GM20000 (cell line): ENCODE measurements at regions not wholly inside any gene's neighbourhood (a gene's known extent, or its start where the extent isn't known, plus 50 kb on each side); places are given as distances from the start of the nearest gene placed in this dataset.

Source experiments
- DNase-seq: peaks from one replicate; pipeline ENCODE4 v3.0.0; 2012; ENCODE audit warnings: low spot score
- TF ChIP-seq, protein P1 (sequence below): IDR thresholded peaks from 2 replicates; pipeline ENCODE4 v1.5.1; 2012; ENCODE audit warnings: mild to moderate bottlenecking, control low read depth; ENCODE audit errors: extremely low read depth, missing control alignments

- no peak for DNase-seq
- TF ChIP-seq, protein P1, sequence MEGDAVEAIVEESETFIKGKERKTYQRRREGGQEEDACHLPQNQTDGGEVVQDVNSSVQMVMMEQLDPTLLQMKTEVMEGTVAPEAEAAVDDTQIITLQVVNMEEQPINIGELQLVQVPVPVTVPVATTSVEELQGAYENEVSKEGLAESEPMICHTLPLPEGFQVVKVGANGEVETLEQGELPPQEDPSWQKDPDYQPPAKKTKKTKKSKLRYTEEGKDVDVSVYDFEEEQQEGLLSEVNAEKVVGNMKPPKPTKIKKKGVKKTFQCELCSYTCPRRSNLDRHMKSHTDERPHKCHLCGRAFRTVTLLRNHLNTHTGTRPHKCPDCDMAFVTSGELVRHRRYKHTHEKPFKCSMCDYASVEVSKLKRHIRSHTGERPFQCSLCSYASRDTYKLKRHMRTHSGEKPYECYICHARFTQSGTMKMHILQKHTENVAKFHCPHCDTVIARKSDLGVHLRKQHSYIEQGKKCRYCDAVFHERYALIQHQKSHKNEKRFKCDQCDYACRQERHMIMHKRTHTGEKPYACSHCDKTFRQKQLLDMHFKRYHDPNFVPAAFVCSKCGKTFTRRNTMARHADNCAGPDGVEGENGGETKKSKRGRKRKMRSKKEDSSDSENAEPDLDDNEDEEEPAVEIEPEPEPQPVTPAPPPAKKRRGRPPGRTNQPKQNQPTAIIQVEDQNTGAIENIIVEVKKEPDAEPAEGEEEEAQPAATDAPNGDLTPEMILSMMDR, result no peak
Measured at GRCh38 chr13:84686973-84687372, 804.7 kb upstream of the SLITRK1 start.

DNA sequence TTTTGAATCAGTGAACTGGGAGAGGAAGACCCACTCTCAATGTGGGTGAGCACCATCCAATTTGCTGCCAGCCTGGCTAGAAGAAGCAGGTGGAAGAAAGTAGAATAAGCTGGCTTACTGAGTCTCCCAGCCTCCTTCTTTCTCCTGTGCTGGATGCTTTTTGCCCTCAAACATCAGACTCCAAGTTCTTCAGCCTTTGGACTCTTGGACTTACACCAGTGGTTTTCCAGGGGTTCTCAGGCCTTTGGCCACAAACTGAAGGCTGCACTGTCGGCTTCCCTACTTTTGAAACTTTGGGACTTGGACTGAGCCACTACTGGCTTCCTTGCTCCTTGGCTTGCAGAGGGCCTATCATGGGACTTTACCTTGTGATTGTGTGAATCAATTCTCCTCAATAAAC lies 804.2 kb upstream of the SLITRK1 start:
- no peak for DNase-seq
- TF ChIP-seq, protein P1, result no peak

- no peak for DNase-seq
- TF ChIP-seq, protein P1, result no peak
Measured at GRCh38 chr13:84684804-84685203, 802.5 kb upstream of the SLITRK1 start.

DNA sequence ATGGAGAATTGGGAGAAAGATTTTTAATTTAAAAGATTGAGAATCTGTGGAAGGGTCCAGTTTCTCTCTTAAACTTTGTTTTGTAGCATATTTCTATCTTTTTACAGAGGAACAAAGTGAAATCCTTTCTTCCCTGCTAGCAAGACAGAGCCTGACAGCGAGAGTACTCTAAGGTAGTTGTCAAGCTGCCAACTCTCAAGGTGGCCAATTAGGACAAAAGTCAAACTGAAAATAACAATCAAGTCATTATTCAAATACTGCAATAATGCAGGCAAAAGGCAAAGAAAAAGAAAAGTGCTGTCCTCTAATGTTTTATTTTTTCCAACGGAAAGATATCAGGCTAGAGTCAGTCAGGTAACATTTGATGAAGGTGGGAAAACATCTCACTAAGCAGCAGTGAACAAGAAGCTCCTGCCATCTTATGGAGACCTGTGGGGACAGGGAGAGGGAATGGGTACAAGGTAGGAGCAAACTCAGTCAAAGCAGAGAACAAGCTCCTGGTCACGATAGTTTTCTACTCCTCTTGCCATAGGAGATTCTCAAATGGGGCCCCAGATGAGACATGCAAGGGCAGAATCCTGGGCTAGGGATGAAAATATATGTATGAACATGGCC lies 801.9 kb upstream of the SLITRK1 start:
- TF ChIP-seq, protein P1, result no peak
- no peak for DNase-seq

- TF ChIP-seq, protein P1, result no peak
- no peak for DNase-seq
Measured at GRCh38 chr13:84683448-84683847, 801.2 kb upstream of the SLITRK1 start.

GRCh38 chr13:84677836-84678235 lies 795.6 kb upstream of the SLITRK1 start:
- TF ChIP-seq, protein P1, result no peak
- no peak for DNase-seq

DNA sequence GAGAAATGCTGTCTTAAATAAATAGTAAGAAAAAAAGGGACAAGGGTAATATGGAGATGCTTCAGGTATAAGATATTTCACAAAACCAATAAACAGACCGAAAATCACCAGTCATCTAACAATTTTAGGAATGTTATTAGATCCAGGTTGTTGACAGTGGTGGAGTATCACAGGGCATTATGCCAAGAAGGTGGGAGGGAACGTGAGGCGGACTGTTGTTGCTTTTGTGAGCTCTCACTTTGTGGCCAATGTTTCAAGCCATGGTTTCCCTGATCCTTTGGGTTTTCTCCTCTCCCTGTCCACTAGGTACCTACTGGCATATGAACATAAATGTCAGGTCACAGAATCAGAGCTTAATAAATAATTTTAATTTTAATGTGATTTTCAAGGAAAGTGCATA lies 790.3 kb upstream of the SLITRK1 start:
- DNase-seq, result no peak
- TF ChIP-seq, protein P1, result no peak
